DOHH2 (cell line): ENCODE measurements at regions not wholly inside any gene's neighbourhood (a gene's known extent, or its start where the extent isn't known, plus 50 kb on each side); places are given as distances from the start of the nearest gene placed in this dataset.

Experiments used
- H3F3A ChIP-seq: fragments of 200-600 bp; sonication (generic), shearing (Covaris generic); 2 replicates; pipeline ENCODE4 v1.6.0; 2016; ENCODE audit warnings: antibody characterized with exemption, mild to moderate bottlenecking; ENCODE audit not compliant: control insufficient read depth, insufficient read depth
- H3K27ac ChIP-seq: fragments of 200-600 bp; sonication (generic); 2 replicates; pipeline ENCODE4 v1.5.1; 2014; ENCODE audit warnings: low read depth, mild to moderate bottlenecking, low read length, moderate library complexity
- H3K27me3 ChIP-seq: fragments of 200-600 bp; sonication (generic); 2 replicates; pipeline ENCODE4 v1.6.1; 2014; ENCODE audit warnings: mild to moderate bottlenecking, low read length, mixed read lengths; ENCODE audit not compliant: control insufficient read depth
- H3K36me3 ChIP-seq: fragments of 200-600 bp; sonication (generic); 2 replicates; pipeline ENCODE4 v1.6.1; 2014; ENCODE audit warnings: mild to moderate bottlenecking, low read length, moderate library complexity, mixed read lengths; ENCODE audit not compliant: control insufficient read depth
- H3K4me1 ChIP-seq: fragments of 200-600 bp; sonication (generic); 2 replicates; pipeline ENCODE4 v1.6.1; 2014; ENCODE audit warnings: mild to moderate bottlenecking, low read length, mixed read lengths; ENCODE audit not compliant: control insufficient read depth
- H3K4me2 ChIP-seq: fragments of 200-600 bp; sonication (generic); 2 replicates; pipeline ENCODE4 v1.6.0; 2014; ENCODE audit warnings: mild to moderate bottlenecking, low read length, moderate library complexity
- H3K4me3 ChIP-seq: fragments of 200-600 bp; sonication (generic); 2 replicates; pipeline ENCODE4 v1.5.1; 2014; ENCODE audit warnings: mild to moderate bottlenecking, low read length, mixed read lengths
- H3K79me2 ChIP-seq: fragments of 200-600 bp; sonication (generic); 2 replicates; pipeline ENCODE4 v1.6.1; 2014; ENCODE audit warnings: mild to moderate bottlenecking, low read length, mixed read lengths; ENCODE audit not compliant: control insufficient read depth
- H3K9me2 ChIP-seq: fragments of 200-600 bp; sonication (generic); replicated peaks from 2 replicates; pipeline ENCODE4 v1.6.1; 2014; ENCODE audit warnings: mild to moderate bottlenecking, low read length, mixed read lengths; ENCODE audit not compliant: control insufficient read depth
- H3K9me3 ChIP-seq: fragments of 200-600 bp; sonication (generic); 2 replicates; pipeline ENCODE4 v1.6.1; 2014; ENCODE audit warnings: antibody characterized with exemption, low read length, mixed read lengths; ENCODE audit not compliant: control insufficient read depth, insufficient read depth
- H4K20me1 ChIP-seq: fragments of 200-600 bp; sonication (generic); 2 replicates; pipeline ENCODE4 v1.6.0; 2014; ENCODE audit warnings: low read depth, mild to moderate bottlenecking, antibody characterized with exemption, low read length, moderate library complexity; ENCODE audit not compliant: control insufficient read depth, insufficient read depth
- CTCF ChIP-seq: fragments of 200-600 bp; sonication (generic); IDR thresholded peaks from one replicate; pipeline ENCODE4 v1.5.1; 2014; ENCODE audit warnings: antibody characterized with exemption, mild to moderate bottlenecking, low read depth, low read length; ENCODE audit not compliant: poor library complexity, severe bottlenecking
- EZH2phosphoT487 ChIP-seq: fragments of 200-600 bp; sonication (generic); IDR thresholded peaks from 2 replicates; pipeline ENCODE4 v1.6.1; 2017; ENCODE audit warnings: borderline replicate concordance, mild to moderate bottlenecking, antibody characterized with exemption, low read length, moderate library complexity, mixed read lengths

- Histone ChIP-seq H3K27me3 (peaks cover 5% of the 10 kb centered on the region; the same call in 1 of the 2 replicates), H3K27ac (no peak overlapping the region), H3K79me2 (no peaks in the 10 kb centered on the region), H3K36me3 (no peaks in the 10 kb centered on the region), H3K9me3 (no peaks in the 10 kb centered on the region), H3F3A (no peaks in the 10 kb centered on the region), H3K4me3 (no peak overlapping the region), H3K4me1 (no peaks in the 10 kb centered on the region), H4K20me1 (no peaks in the 10 kb centered on the region), H3K4me2 (no peak overlapping the region), H3K9me2 (no peaks in the 10 kb centered on the region)
- TF ChIP-seq CTCF (no peak), EZH2phosphoT487 (no peak)
Observed at GRCh38 chr7:46288010-46288409, 366.9 kb upstream of the IGFBP3 start.

GRCh38 chr7:46286957-46287356, 365.9 kb upstream of the IGFBP3 start:
- Histone ChIP-seq H3K27me3 (peaks cover 4% of the 10 kb centered on the region; the same call in 1 of the 2 replicates), H3K4me2 (no peak overlapping the region), H3K4me1 (no peaks in the 10 kb centered on the region), H3K9me2 (no peaks in the 10 kb centered on the region), H4K20me1 (no peaks in the 10 kb centered on the region), H3F3A (no peaks in the 10 kb centered on the region), H3K4me3 (no peak overlapping the region), H3K27ac (no peak overlapping the region), H3K79me2 (no peaks in the 10 kb centered on the region), H3K36me3 (no peaks in the 10 kb centered on the region), H3K9me3 (no peaks in the 10 kb centered on the region)
- TF ChIP-seq CTCF (no peak), EZH2phosphoT487 (no peak)

- H3K4me2 ChIP-seq: no peak overlapping the region
- no peak overlapping the region for H3K27ac ChIP-seq
- H3K79me2 ChIP-seq: no peaks in the 10 kb centered on the region
- H3K4me3 ChIP-seq: no peak overlapping the region
- no peaks in the 10 kb centered on the region for H3K27me3 ChIP-seq
- no peaks in the 10 kb centered on the region for H3K9me3 ChIP-seq
- H3K9me2 ChIP-seq: no peaks in the 10 kb centered on the region
- H3K36me3 ChIP-seq: no peaks in the 10 kb centered on the region
- no peaks in the 10 kb centered on the region for H3K4me1 ChIP-seq
- no peaks in the 10 kb centered on the region for H4K20me1 ChIP-seq
- no peaks in the 10 kb centered on the region for H3F3A ChIP-seq
- TF ChIP-seq EZH2phosphoT487 (no peak), CTCF (no peak)
Observed at GRCh38 chr7:46286356-46286755, 365.3 kb upstream of the IGFBP3 start.

- H3K27me3 ChIP-seq: no peaks in the 10 kb centered on the region
- no peaks in the 10 kb centered on the region for H3K9me2 ChIP-seq
- H3K4me3 ChIP-seq: no peak overlapping the region
- no peaks in the 10 kb centered on the region for H3K4me1 ChIP-seq
- no peak overlapping the region for H3K27ac ChIP-seq
- no peak for TF ChIP-seq EZH2phosphoT487
- TF ChIP-seq CTCF: no peak
- no peaks in the 10 kb centered on the region for H3F3A ChIP-seq
- no peaks in the 10 kb centered on the region for H3K79me2 ChIP-seq
- no peak overlapping the region for H3K4me2 ChIP-seq
- H3K9me3 ChIP-seq: no peaks in the 10 kb centered on the region
- no peaks in the 10 kb centered on the region for H3K36me3 ChIP-seq
- H4K20me1 ChIP-seq: no peaks in the 10 kb centered on the region
Observed at GRCh38 chr7:46285878-46286277, 364.8 kb upstream of the IGFBP3 start.
